Smooth muscle cell (in vitro differentiated cells): ENCODE measurements at regions not wholly inside any gene's neighbourhood (a gene's known extent, or its start where the extent isn't known, plus 50 kb on each side); places are given as distances from the start of the nearest gene placed in this dataset.

Experiments
- DNase-seq: peaks from one replicate; lab custom pipeline; 2025; ENCODE audit not compliant: unreplicated experiment; lab: John Stamatoyannopoulos, UW
- H2AFZ ChIP-seq: fragments of 200-600 bp; sonication (generic); 2 replicates; pipeline ENCODE4 v1.6.0; 2016; ENCODE audit warnings: antibody characterized with exemption, low read depth, mild to moderate bottlenecking
- H3F3A ChIP-seq: fragments of 200-600 bp; sonication (generic); 2 replicates; pipeline ENCODE4 v1.6.0; 2017; ENCODE audit warnings: antibody characterized with exemption, low read depth
- H3K27ac ChIP-seq: fragments of 200-600 bp; sonication (generic); 2 replicates; pipeline ENCODE4 v1.5.1; 2016; ENCODE audit warnings: low read depth, mild to moderate bottlenecking
- H3K27me3 ChIP-seq: fragments of 200-600 bp; sonication (generic); 2 replicates; pipeline ENCODE4 v1.6.1; 2016; ENCODE audit warnings: low read depth, mild to moderate bottlenecking
- H3K36me3 ChIP-seq: fragments of 200-600 bp; sonication (generic); 2 replicates; pipeline ENCODE4 v1.5.1; 2016; ENCODE audit warnings: low read depth
- H3K4me1 ChIP-seq: fragments of 200-600 bp; sonication (generic); 2 replicates; pipeline ENCODE4 v1.5.1; 2016; ENCODE audit warnings: low read depth
- H3K4me2 ChIP-seq: fragments of 200-600 bp; sonication (generic); 2 replicates; pipeline ENCODE4 v1.6.0; 2016; ENCODE audit warnings: mild to moderate bottlenecking
- H3K4me3 ChIP-seq: fragments of 200-600 bp; sonication (generic); 2 replicates; pipeline ENCODE4 v1.5.1; 2016; ENCODE audit warnings: mild to moderate bottlenecking
- H3K79me2 ChIP-seq: fragments of 200-600 bp; sonication (generic); 2 replicates; pipeline ENCODE4 v1.6.0; 2016; ENCODE audit warnings: low read depth, mild to moderate bottlenecking
- H3K9ac ChIP-seq: fragments of 200-600 bp; sonication (generic); 2 replicates; pipeline ENCODE4 v1.6.0; 2016; ENCODE audit warnings: low read depth
- H3K9me3 ChIP-seq: fragments of 200-600 bp; sonication (generic); replicated peaks from 2 replicates; pipeline ENCODE4 v1.5.1; 2016; ENCODE audit warnings: low read depth
- H4K20me1 ChIP-seq: fragments of 200-600 bp; sonication (generic); 2 replicates; pipeline ENCODE4 v1.6.0; 2016; ENCODE audit warnings: low read depth
- WGBS: methylation state at CpG from one replicate; pipeline ENCODE4 v1.1.7; 2016; ENCODE audit warnings: low lambda C conversion rate; 5-methylcytosine and 5-hydroxymethylcytosine counted together
- TF ChIP-seq, protein P1 (sequence below): fragments of 200-600 bp; sonication (generic); IDR thresholded peaks from 2 replicates; pipeline ENCODE4 v1.5.1; 2017; ENCODE audit warnings: borderline replicate concordance, mild to moderate bottlenecking, antibody characterized with exemption; ENCODE audit not compliant: insufficient read depth, poor library complexity, severe bottlenecking

DNA sequence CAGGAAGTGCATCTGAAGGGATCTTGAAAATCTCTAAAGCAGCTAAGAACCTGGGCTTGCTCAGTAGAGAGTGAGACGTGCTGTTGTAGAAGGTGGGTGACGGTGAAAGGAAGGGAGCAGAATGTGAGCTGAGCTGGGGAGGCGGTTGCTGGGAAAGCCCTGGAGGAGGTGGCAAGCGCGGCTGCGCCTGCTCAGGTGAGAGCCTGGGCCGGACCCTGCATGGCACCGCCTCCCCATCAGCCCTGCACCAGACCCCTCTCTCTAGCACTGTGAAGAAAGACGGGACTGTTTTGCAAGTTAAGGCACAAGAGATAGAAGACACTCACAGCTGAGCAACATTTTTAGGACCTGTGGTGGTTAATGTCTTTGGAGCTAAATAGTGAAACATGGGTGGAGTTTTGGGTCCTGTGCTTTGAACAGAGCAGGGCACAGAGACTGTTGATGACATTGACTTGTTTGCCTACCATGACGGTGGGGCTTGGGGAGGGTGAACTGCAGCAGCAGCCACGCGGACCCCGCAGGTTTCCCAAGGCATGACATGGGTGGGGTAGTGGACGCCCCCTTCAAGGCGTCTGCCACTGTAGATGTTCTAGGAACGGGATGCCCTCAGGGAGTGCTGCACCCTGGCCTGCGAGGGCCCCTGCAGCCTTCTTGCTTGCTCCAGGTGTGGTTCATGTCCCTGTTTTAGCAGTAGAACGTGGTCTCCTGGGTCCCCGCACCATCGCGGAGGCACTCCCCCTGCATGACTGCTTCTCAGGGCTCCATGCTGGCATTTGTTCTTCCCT is 245.3 kb downstream of the TSN start:
- H3K4me3 ChIP-seq: no peak overlapping the region
- H3K79me2 ChIP-seq: no peaks in the 10 kb centered on the region

DNA sequence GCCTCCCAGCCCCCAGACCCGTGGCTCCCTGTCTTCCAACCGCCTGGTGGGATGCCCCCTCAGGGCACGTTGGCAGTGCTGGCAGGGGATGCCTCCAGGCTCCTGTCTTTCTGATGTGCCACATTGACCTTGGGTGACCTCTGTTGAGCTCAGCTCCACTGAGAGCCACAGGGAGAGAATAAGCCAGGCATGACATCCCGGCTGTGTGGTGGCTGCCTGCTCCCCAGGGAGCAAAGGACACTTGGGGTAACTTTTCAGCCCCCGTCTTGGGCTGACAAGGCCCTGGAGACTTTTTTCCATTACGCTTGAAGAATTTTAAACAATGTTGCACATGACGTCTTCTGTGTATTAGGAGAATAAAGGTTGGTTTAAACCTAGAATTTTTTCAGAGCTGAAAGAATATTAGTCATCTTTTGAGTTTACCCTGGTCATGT is 246.0 kb downstream of the TSN start:
- H3F3A ChIP-seq: no peaks in the 10 kb centered on the region
- H3K36me3 ChIP-seq: no peaks in the 10 kb centered on the region
- DNase-seq: no peak

More for the DNA sequence above, 245.3 kb downstream of the TSN start:
- Histone ChIP-seq H3K4me1 (no peaks in the 10 kb centered on the region), H4K20me1 (no peaks in the 10 kb centered on the region), H3K27me3 (no peaks in the 10 kb centered on the region), H3K9me3 (no peaks in the 10 kb centered on the region), H3K36me3 (no peaks in the 10 kb centered on the region), H2AFZ (no peak overlapping the region), H3K9ac (no peak overlapping the region), H3K4me2 (no peak overlapping the region), H3K27ac (no peak overlapping the region), H3F3A (no peaks in the 10 kb centered on the region)
- TF ChIP-seq, protein P1, sequence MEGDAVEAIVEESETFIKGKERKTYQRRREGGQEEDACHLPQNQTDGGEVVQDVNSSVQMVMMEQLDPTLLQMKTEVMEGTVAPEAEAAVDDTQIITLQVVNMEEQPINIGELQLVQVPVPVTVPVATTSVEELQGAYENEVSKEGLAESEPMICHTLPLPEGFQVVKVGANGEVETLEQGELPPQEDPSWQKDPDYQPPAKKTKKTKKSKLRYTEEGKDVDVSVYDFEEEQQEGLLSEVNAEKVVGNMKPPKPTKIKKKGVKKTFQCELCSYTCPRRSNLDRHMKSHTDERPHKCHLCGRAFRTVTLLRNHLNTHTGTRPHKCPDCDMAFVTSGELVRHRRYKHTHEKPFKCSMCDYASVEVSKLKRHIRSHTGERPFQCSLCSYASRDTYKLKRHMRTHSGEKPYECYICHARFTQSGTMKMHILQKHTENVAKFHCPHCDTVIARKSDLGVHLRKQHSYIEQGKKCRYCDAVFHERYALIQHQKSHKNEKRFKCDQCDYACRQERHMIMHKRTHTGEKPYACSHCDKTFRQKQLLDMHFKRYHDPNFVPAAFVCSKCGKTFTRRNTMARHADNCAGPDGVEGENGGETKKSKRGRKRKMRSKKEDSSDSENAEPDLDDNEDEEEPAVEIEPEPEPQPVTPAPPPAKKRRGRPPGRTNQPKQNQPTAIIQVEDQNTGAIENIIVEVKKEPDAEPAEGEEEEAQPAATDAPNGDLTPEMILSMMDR: no peak
- DNase-seq: no peak
- WGBS: 87% methylated on average over 21 of the region's 21 CpGs

DNA sequence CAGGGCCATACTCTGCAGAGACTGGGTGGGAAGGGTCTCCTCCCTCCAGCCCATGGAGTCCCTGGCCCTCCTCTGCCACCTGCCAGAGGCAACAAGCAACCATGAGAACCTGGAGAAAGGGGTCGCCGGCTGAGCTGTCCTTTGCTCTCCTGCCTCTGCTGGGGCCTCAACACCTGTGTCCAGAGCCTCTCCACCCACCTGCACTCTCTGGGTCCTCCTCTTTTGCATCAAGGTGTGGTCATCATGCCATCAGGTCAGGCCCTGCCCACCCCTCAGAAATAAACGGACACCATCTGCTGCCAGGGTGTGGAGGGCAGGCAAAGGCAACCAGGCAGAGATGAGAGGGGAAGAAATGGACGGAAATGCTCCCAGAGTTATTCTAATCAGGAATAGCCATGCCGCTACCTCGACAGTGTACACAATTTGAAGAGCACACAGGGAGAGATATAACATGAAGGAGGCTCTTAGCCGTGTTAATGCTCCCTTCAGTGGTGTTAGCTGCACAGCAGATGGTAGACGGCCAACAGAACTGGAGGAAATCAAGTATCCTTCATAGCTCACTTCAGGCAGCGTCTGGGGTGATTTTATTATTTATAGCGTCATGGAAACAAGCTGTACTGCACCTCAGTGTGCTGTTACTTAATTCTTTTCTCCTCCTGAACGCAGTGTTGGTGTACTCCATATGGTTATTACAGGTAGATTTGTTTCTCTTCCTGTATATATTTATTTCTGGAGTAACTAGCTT is 247.9 kb downstream of the TSN start:
- H3K79me2 ChIP-seq: no peaks in the 10 kb centered on the region
- no peak overlapping the region for H3K4me2 ChIP-seq
- H3K27ac ChIP-seq: no peak overlapping the region
- H3F3A ChIP-seq: no peaks in the 10 kb centered on the region
- no peaks in the 10 kb centered on the region for H3K36me3 ChIP-seq
- no peaks in the 10 kb centered on the region for H3K4me1 ChIP-seq
- no peaks in the 10 kb centered on the region for H4K20me1 ChIP-seq
- H3K9me3 ChIP-seq: no peaks in the 10 kb centered on the region
- TF ChIP-seq, protein P1: no peak
- H2AFZ ChIP-seq: no peak overlapping the region
- no peak for DNase-seq
- H3K4me3 ChIP-seq: no peak overlapping the region
- no peak overlapping the region for H3K9ac ChIP-seq
- no peaks in the 10 kb centered on the region for H3K27me3 ChIP-seq
- WGBS: 90% methylated on average over 11 of the region's 11 CpGs

More for the DNA sequence above, 246.0 kb downstream of the TSN start:
- Histone ChIP-seq H4K20me1 (no peaks in the 10 kb centered on the region), H3K4me1 (no peaks in the 10 kb centered on the region), H3K9ac (no peak overlapping the region), H3K9me3 (no peaks in the 10 kb centered on the region), H3K27me3 (no peaks in the 10 kb centered on the region), H3K27ac (no peak overlapping the region), H2AFZ (no peak overlapping the region), H3K4me3 (no peak overlapping the region), H3K79me2 (no peaks in the 10 kb centered on the region), H3K4me2 (no peak overlapping the region)
- TF ChIP-seq, protein P1: no peak
- 95% methylated on average over 7 of the region's 7 CpGs for WGBS
